KMS-11 (cell line): ENCODE measurements at regions not wholly inside any gene's neighbourhood (a gene's known extent, or its start where the extent isn't known, plus 50 kb on each side); places are given as distances from the start of the nearest gene placed in this dataset.

Experiments used
- H2AFZ ChIP-seq: fragments of 200-600 bp; sonication (generic); 2 replicates; pipeline ENCODE4 v1.6.1; 2016; ENCODE audit warnings: antibody characterized with exemption, mixed run types, low read depth
- H3K27ac ChIP-seq: fragments of 200-600 bp; sonication (generic); 2 replicates; pipeline ENCODE4 v1.6.1; 2016; ENCODE audit warnings: mild to moderate bottlenecking, mixed run types
- H3K27me3 ChIP-seq: fragments of 200-600 bp; sonication (generic); 2 replicates; pipeline ENCODE4 v1.6.1; 2017; ENCODE audit warnings: mild to moderate bottlenecking, low read depth, mixed run types, moderate library complexity; ENCODE audit not compliant: insufficient read depth
- H3K36me3 ChIP-seq: fragments of 200-600 bp; sonication (generic); 2 replicates; pipeline ENCODE4 v1.6.1; 2017; ENCODE audit warnings: mild to moderate bottlenecking, mixed run types; ENCODE audit not compliant: insufficient read depth
- H3K4me1 ChIP-seq: fragments of 200-600 bp; sonication (generic); 2 replicates; pipeline ENCODE4 v1.6.1; 2016; ENCODE audit warnings: mild to moderate bottlenecking, low read depth, mixed run types; ENCODE audit not compliant: poor library complexity, severe bottlenecking
- H3K4me2 ChIP-seq: fragments of 200-600 bp; sonication (generic); 2 replicates; pipeline ENCODE4 v1.7.0; 2016; ENCODE audit warnings: mild to moderate bottlenecking, mixed run types
- H3K4me3 ChIP-seq: fragments of 200-600 bp; sonication (generic); IDR thresholded peaks from 2 replicates; pipeline ENCODE4 v1.6.1; 2017; ENCODE audit warnings: low read depth, low read length, mixed read lengths; ENCODE audit not compliant: insufficient read depth
- H3K79me2 ChIP-seq: fragments of 200-600 bp; sonication (generic); 2 replicates; pipeline ENCODE4 v1.6.1; 2016; ENCODE audit warnings: low read depth, mixed run types; ENCODE audit not compliant: insufficient read depth
- H3K9ac ChIP-seq: fragments of 200-600 bp; sonication (generic); 2 replicates; pipeline ENCODE4 v1.6.1; 2016; ENCODE audit warnings: mild to moderate bottlenecking, mixed run types
- H4K20me1 ChIP-seq: fragments of 200-600 bp; sonication (generic); 2 replicates; pipeline ENCODE4 v1.6.1; 2016; ENCODE audit warnings: mild to moderate bottlenecking, mixed run types; ENCODE audit not compliant: insufficient read depth
- CTCF ChIP-seq: fragments of 200-600 bp; sonication (generic); conservative IDR thresholded peaks from 2 replicates; pipeline ENCODE4 v1.6.1; 2017; ENCODE audit warnings: low read depth, mild to moderate bottlenecking, antibody characterized with exemption, low read length, moderate library complexity, mixed read lengths

DNA sequence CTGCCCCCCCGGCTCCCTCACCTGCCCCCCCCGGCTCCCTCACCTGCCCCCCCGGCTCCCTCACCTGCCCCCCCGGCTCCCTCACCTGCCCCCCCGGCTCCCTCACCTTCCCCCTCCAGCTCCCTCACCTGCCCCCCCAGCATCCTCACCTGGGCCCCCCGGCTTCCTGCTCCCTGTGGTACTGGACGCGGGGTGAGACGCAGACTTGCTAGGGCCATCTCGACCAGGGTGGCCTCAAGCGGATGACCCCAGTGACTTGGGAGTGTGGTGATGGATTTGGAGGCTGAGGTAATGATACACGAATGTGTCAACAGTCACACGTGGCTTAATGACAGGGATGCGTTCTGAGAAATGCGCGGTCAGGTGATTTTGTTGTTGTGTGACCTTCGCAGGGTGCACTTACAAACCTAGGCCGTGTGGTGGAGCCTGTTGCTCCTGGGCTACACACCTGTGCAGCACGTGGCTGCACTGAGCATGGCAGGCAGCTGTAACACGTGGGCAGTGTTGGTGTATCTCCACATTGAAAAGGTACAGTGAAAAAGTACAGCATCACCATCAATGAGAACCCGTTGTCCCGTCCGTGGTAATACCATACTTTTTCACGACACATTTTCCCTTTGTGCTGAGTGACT, 197.8 kb downstream of the TEX29 start:
- no peak overlapping the region for H2AFZ ChIP-seq
- no peaks in the 10 kb centered on the region for H3K79me2 ChIP-seq
- no peaks in the 10 kb centered on the region for H3K4me1 ChIP-seq
- no peaks in the 10 kb centered on the region for H3K27me3 ChIP-seq
- no peaks in the 10 kb centered on the region for H4K20me1 ChIP-seq
- no peak overlapping the region for H3K9ac ChIP-seq
- TF ChIP-seq CTCF, result no peak
- H3K36me3 ChIP-seq, result no peaks in the 10 kb centered on the region
- H3K4me3 ChIP-seq, result no peak overlapping the region
- H3K4me2 ChIP-seq, result no peak overlapping the region
- H3K27ac ChIP-seq, result no peak overlapping the region

DNA sequence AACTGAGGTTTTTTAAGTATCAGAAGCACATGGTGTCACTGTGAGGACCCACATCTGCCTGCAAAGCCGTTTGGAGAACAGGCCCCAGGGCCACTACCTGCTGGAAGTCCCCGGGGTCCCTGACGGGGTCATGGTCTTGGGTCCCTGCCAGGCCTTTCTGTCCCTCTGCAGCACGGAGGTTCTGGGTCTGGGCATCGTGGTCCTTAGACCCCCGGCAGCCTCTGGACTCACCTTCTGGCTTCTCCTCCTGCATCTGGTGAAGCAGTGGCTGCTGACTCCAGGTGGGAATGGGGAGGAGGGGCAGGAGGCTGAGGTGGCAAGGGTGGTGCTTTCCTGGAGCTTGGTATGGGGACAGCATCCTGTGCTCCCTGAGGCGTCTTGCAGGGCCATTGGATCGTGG, 198.6 kb downstream of the TEX29 start:
- H3K36me3 ChIP-seq, result no peaks in the 10 kb centered on the region
- no peaks in the 10 kb centered on the region for H4K20me1 ChIP-seq
- no peak for TF ChIP-seq CTCF
- no peak overlapping the region for H3K4me2 ChIP-seq
- H3K79me2 ChIP-seq, result no peaks in the 10 kb centered on the region
- no peaks in the 10 kb centered on the region for H3K4me1 ChIP-seq
- H3K27me3 ChIP-seq, result no peaks in the 10 kb centered on the region
- no peak overlapping the region for H3K9ac ChIP-seq
- H3K4me3 ChIP-seq, result no peak overlapping the region
- no peak overlapping the region for H3K27ac ChIP-seq
- no peak overlapping the region for H2AFZ ChIP-seq

GRCh38 chr13:111519490-111520170, 199.2 kb downstream of the TEX29 start:
- H3K27me3 ChIP-seq, result no peaks in the 10 kb centered on the region
- no peak overlapping the region for H3K4me2 ChIP-seq
- no peak overlapping the region for H3K4me3 ChIP-seq
- no peak for TF ChIP-seq CTCF
- H3K36me3 ChIP-seq, result no peaks in the 10 kb centered on the region
- no peak overlapping the region for H3K27ac ChIP-seq
- H3K4me1 ChIP-seq, result no peaks in the 10 kb centered on the region
- no peak overlapping the region for H2AFZ ChIP-seq
- no peaks in the 10 kb centered on the region for H4K20me1 ChIP-seq
- H3K9ac ChIP-seq, result no peak overlapping the region
- no peaks in the 10 kb centered on the region for H3K79me2 ChIP-seq

GRCh38 chr13:111521030-111521429, 200.6 kb downstream of the TEX29 start:
- H3K4me1 ChIP-seq, result no peaks in the 10 kb centered on the region
- H3K27ac ChIP-seq, result no peak overlapping the region
- no peak overlapping the region for H3K4me2 ChIP-seq
- no peak overlapping the region for H2AFZ ChIP-seq
- H3K36me3 ChIP-seq, result no peaks in the 10 kb centered on the region
- TF ChIP-seq CTCF, result no peak
- H3K27me3 ChIP-seq, result no peaks in the 10 kb centered on the region
- no peaks in the 10 kb centered on the region for H4K20me1 ChIP-seq
- no peak overlapping the region for H3K4me3 ChIP-seq
- H3K9ac ChIP-seq, result no peak overlapping the region
- no peaks in the 10 kb centered on the region for H3K79me2 ChIP-seq
